IMR-90 (cell line): ENCODE measurements at regions not wholly inside any gene's neighbourhood (a gene's known extent, or its start where the extent isn't known, plus 50 kb on each side); places are given as distances from the start of the nearest gene placed in this dataset.

Experiments
- ATAC-seq: fragments of 200-7000 bp; cut with Tn5 transposase; 2 replicates; pipeline ENCODE4 v1.9.1; 2020; ENCODE audit warnings: low read depth, mild to moderate bottlenecking, moderate library complexity
- BruUV-seq: library from RNA; stranded (reverse); fragments of 400-500 nt; replicated peaks from 2 replicates; lab custom pipeline; 2021; lab: Mats Ljungman, UMichigan
- CTCF ChIA-PET: fragments of 300-600 bp; formaldehyde crosslinking; extraction: SDS; loops from one replicate; lab custom pipeline; 2021; ENCODE audit warnings: antibody characterized with exemption; lab: Yijun Ruan, JAX
- POLR2A ChIA-PET: fragments of 300-600 bp; sonication (Branson Sonifier 250); formaldehyde crosslinking; loops from one replicate; lab custom pipeline; 2022; ENCODE audit warnings: antibody characterized with exemption; ENCODE audit not compliant: unreplicated experiment; lab: Charles Lee
- DNase-seq: peaks from one replicate; pipeline ENCODE4 v3.0.0; 2013
- H2AFZ ChIP-seq: replicated peaks from 2 replicates; pipeline ENCODE3; 2013; ENCODE audit warnings: low read length, mild to moderate bottlenecking; ENCODE audit not compliant: poor library complexity
- H2AK5ac ChIP-seq: 2 replicates; pipeline ENCODE4 v1.6.1; 2013; ENCODE audit warnings: low read depth, low read length, inconsistent platforms
- H2AK9ac ChIP-seq: replicated peaks from 2 replicates; pipeline ENCODE3; 2013; ENCODE audit warnings: mild to moderate bottlenecking, low read depth, low read length, moderate library complexity; ENCODE audit not compliant: poor library complexity
- H2BK120ac ChIP-seq: 2 replicates; pipeline ENCODE4 v1.6.1; 2013; ENCODE audit warnings: low read depth, low read length, inconsistent platforms
- H2BK15ac ChIP-seq: 3 replicates; pipeline ENCODE4 v1.6.1; 2013; ENCODE audit warnings: low read depth, low read length, inconsistent platforms
- H2BK20ac ChIP-seq: 2 replicates; pipeline ENCODE4 v1.6.1; 2013; ENCODE audit warnings: low read depth, mild to moderate bottlenecking, inconsistent platforms, low read length, moderate library complexity
- H2BK5ac ChIP-seq: 2 replicates; pipeline ENCODE4 v1.6.1; 2013; ENCODE audit warnings: mild to moderate bottlenecking, low read depth, low read length, inconsistent platforms; ENCODE audit not compliant: poor library complexity, severe bottlenecking
- H3K14ac ChIP-seq: replicated peaks from 2 replicates; pipeline ENCODE4 v1.6.1; 2013; ENCODE audit warnings: low read depth, low read length, inconsistent platforms
- H3K18ac ChIP-seq: 2 replicates; pipeline ENCODE4 v1.6.1; 2013; ENCODE audit warnings: low read depth, low read length, control low read depth
- H3K23ac ChIP-seq: 2 replicates; pipeline ENCODE4 v1.6.1; 2013; ENCODE audit warnings: low read depth, low read length, inconsistent platforms
- H3K27ac ChIP-seq: 2 replicates; pipeline ENCODE4 v1.5.1; 2013; ENCODE audit warnings: mild to moderate bottlenecking, control low read depth, low read length; ENCODE audit not compliant: insufficient read depth
- H3K27me3 ChIP-seq: 2 replicates; pipeline ENCODE4 v1.6.1; 2013; ENCODE audit warnings: low read length; ENCODE audit not compliant: control insufficient read depth, insufficient read depth
- H3K36me3 ChIP-seq: 2 replicates; pipeline ENCODE4 v1.6.1; 2013; ENCODE audit warnings: low read length, mixed read lengths; ENCODE audit not compliant: control insufficient read depth, insufficient read depth
- H3K4ac ChIP-seq: 2 replicates; pipeline ENCODE4 v1.6.1; 2013; ENCODE audit warnings: low read depth, low read length, inconsistent platforms
- H3K4me1 ChIP-seq: 2 replicates; pipeline ENCODE4 v1.6.1; 2013; ENCODE audit warnings: low read length, mixed read lengths; ENCODE audit not compliant: control insufficient read depth, insufficient read depth
- H3K4me2 ChIP-seq: 2 replicates; pipeline ENCODE4 v1.6.1; 2013; ENCODE audit warnings: low read depth, mild to moderate bottlenecking, control low read depth, low read length, moderate library complexity
- H3K4me3 ChIP-seq: 2 replicates; pipeline ENCODE4 v1.5.1; 2013; ENCODE audit warnings: low read depth, mild to moderate bottlenecking, control low read depth, low read length, moderate library complexity; ENCODE audit not compliant: insufficient read depth
- H3K56ac ChIP-seq: 2 replicates; pipeline ENCODE4 v1.6.1; 2013; ENCODE audit warnings: low read length, inconsistent platforms; ENCODE audit not compliant: insufficient read depth; ENCODE audit errors: extremely low read depth
- H3K79me1 ChIP-seq, 2 experiments: 2 replicates each; pipeline ENCODE4 v1.6.1; 2013; ENCODE audit warnings: low read length in 2 of 2, inconsistent platforms in 1 of 2, low read depth in 1 of 2
- H3K9ac ChIP-seq: 2 replicates; pipeline ENCODE4 v1.6.1; 2013; ENCODE audit warnings: low read depth, low read length, control low read depth
- H3K9me1 ChIP-seq: 2 replicates; pipeline ENCODE4 v1.6.1; 2013; ENCODE audit warnings: low read length, inconsistent platforms; ENCODE audit not compliant: insufficient read depth
- H3K9me3 ChIP-seq: 2 replicates; pipeline ENCODE4 v1.6.1; 2013; ENCODE audit warnings: low read length; ENCODE audit not compliant: control insufficient read depth, insufficient read depth
- H4K20me1 ChIP-seq: 2 replicates; pipeline ENCODE4 v1.6.1; 2013; ENCODE audit warnings: low read length, inconsistent platforms; ENCODE audit not compliant: insufficient read depth
- H4K5ac ChIP-seq: 2 replicates; pipeline ENCODE4 v1.6.1; 2013; ENCODE audit warnings: mild to moderate bottlenecking, low read depth, low read length, control low read depth
- H4K8ac ChIP-seq, 2 experiments: 2 replicates each; pipeline ENCODE4 v1.6.1; 2013; ENCODE audit warnings: low read depth in 2 of 2, low read length in 2 of 2, control low read depth in 1 of 2, inconsistent platforms in 1 of 2
- H4K91ac ChIP-seq: 2 replicates; pipeline ENCODE4 v1.6.1; 2013; ENCODE audit warnings: low read depth, low read length, inconsistent platforms; ENCODE audit not compliant: insufficient read depth
- CEBPB ChIP-seq: IDR thresholded peaks from 2 replicates; pipeline ENCODE4 v1.6.1; 2012; ENCODE audit warnings: low read depth, low read length, improper control_type of control experiment
- FOS ChIP-seq: fragments of 150-350 bp; IDR thresholded peaks from 2 replicates; pipeline ENCODE4 v1.6.1; 2016; ENCODE audit warnings: low read depth, low read length
- MAFK ChIP-seq: IDR thresholded peaks from 2 replicates; pipeline ENCODE4 v1.6.1; 2012; ENCODE audit warnings: low read depth, low read length, improper control_type of control experiment
- WGBS, 2 experiments: methylation state at CpG; one replicate each; pipeline versions ENCODE4 v1.1.5 to v1.1.7; 2013; ENCODE audit warnings: missing lambda C conversion rate in 2 of 2; ENCODE audit not compliant: insufficient read length in 1 of 2; ENCODE audit errors: extremely low coverage in 2 of 2; 5-methylcytosine and 5-hydroxymethylcytosine counted together
- dilution Hi-C: fragments of 300-500 bp; cut with HindIII; formaldehyde crosslinking; loops from one replicate; pipeline ENCODE4 v1.14.3; 2018; ENCODE audit warnings: low sequenced_read_pairs; ENCODE audit not compliant: unreplicated experiment
- in situ Hi-C: fragments of 300-500 bp; cut with MboI; formaldehyde crosslinking; loops from 3 replicates; pipeline ENCODE4 v1.14.3; 2019; ENCODE audit warnings: low sequenced_read_pairs, inconsistent platforms, mixed read lengths
- intact Hi-C: fragments of 100-400 bp; cut with micrococcal nuclease; formaldehyde crosslinking; loops from 2 replicates; pipeline ENCODE4 v1.10.0; 2022
- TF ChIP-seq, protein P1 (sequence below): fragments of 150-350 bp; IDR thresholded peaks from 2 replicates; pipeline ENCODE4 v1.6.1; 2016; ENCODE audit warnings: low read depth, mild to moderate bottlenecking, low read length, moderate library complexity, borderline replicate concordance

DNA sequence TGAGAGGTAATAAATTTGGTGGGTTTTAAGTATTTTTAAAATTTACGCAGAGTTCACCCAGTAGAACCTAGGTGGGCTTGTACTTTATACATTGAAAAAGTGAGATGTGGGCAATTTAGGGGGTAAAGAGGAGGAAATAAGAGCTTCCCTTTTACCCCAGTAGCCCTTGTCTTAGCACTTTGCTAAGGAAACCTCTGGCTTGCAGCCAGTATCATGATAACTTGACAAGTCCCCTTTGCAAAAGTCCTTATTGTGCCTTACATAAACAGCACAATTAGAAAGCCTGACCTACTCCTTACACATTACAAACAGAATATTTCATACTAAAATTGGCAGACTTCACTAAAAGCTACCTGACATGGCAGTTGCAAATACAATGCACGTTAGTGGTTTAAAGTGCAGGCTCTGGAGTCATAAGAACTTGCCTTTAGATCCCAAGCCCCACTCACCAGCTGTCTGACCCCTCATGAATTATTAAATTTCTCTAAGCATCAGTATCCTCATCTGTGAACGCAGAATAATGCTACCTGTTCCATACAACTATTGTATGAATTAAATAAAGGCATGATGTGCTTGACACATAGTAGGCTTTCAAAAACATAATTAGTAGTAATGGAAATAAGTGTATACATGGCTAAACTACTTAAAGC is 53.2 kb upstream of the NELL2 start:
- ChIA-PET CTCF (interaction anchor here (2.4 kb wide), 1 partner anchor 19 kb away, joined by 5 read pairs; no protein-coding TSS in a partner anchor), POLR2A (interaction anchor here (0.6 kb wide), 1 partner anchor 841 kb away, joined by 3 read pairs; no protein-coding TSS in a partner anchor)
- no peak overlapping the region for H2BK120ac ChIP-seq
- H3K27me3 ChIP-seq: no peaks in the 10 kb centered on the region
- no peak overlapping the region for H2AK9ac ChIP-seq
- DNase-seq: no peak
- no peaks in the 10 kb centered on the region for H3K9me1 ChIP-seq
- no peak overlapping the region for H3K27ac ChIP-seq
- no peak overlapping the region for H2AFZ ChIP-seq
- H3K36me3 ChIP-seq: no peaks in the 10 kb centered on the region
- in situ Hi-C loops: loop anchor here (10.0 kb wide), 2 partner anchors 925 to 965 kb away; no protein-coding TSS in a partner anchor
- H3K79me1 ChIP-seq: no peaks in the 10 kb centered on the region
- H3K9me3 ChIP-seq: no peaks in the 10 kb centered on the region
- no peak overlapping the region for H3K9ac ChIP-seq
- H3K18ac ChIP-seq: no peak overlapping the region
- H4K91ac ChIP-seq: no peak overlapping the region
- no peak for ATAC-seq
- no peak overlapping the region for H3K14ac ChIP-seq
- no peak overlapping the region for H4K8ac ChIP-seq
- no peak overlapping the region for H2BK5ac ChIP-seq
- no peak overlapping the region for H3K4me2 ChIP-seq
- H3K4me1 ChIP-seq: no peaks in the 10 kb centered on the region
- BruUV-seq: no TSS peak
- no peak overlapping the region for H2BK15ac ChIP-seq
- H4K5ac ChIP-seq: no peak overlapping the region
- no peak overlapping the region for H2BK20ac ChIP-seq
- no peak overlapping the region for H3K4ac ChIP-seq
- H3K4me3 ChIP-seq: no peak overlapping the region
- intact Hi-C loops: loop anchor here (5.0 kb wide), 1 partner anchor 612 kb away; no protein-coding TSS in a partner anchor
- no CpG with 5 or more reads among the region's 3 CpGs for WGBS, 2 experiments
- no peak overlapping the region for H3K56ac ChIP-seq
- H3K23ac ChIP-seq: no peak overlapping the region
- H2AK5ac ChIP-seq: no peak overlapping the region
- TF ChIP-seq MAFK (no peak), CEBPB (no peak), FOS (no peak)
- TF ChIP-seq, protein P1, sequence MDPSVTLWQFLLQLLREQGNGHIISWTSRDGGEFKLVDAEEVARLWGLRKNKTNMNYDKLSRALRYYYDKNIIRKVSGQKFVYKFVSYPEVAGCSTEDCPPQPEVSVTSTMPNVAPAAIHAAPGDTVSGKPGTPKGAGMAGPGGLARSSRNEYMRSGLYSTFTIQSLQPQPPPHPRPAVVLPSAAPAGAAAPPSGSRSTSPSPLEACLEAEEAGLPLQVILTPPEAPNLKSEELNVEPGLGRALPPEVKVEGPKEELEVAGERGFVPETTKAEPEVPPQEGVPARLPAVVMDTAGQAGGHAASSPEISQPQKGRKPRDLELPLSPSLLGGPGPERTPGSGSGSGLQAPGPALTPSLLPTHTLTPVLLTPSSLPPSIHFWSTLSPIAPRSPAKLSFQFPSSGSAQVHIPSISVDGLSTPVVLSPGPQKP: no peak
- dilution Hi-C loops: no loop called here
- no peaks in the 10 kb centered on the region for H4K20me1 ChIP-seq
